ENCODE measurements at regions not wholly inside any gene's neighbourhood (a gene's known extent, or its start where the extent isn't known, plus 50 kb on each side); places are given as distances from the start of the nearest gene placed in this dataset.

DNA sequence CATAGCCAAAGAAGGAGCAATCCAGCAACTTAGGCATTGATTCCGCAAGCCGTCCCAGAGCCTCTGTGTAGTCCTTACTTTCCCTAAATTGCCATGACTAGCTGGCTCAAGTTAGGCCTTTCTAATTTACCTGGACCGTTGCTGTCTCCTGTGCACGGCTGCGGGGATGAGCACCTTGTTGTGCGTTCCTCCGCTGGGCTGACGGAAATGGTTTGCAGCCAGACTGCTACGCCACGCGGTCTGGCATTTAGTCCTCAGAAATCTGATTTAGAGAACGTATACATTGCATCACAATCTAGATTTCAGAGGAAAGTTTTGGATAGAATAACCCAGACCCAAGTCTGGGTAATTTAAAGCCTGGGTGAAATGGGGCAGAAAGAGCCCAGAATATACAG lies 133.2 kb upstream of the ARHGAP5 start:
- DNase-seq (ENCODE audit: low read depth in 2 of 3, low spot score in 1 of 3) = no peak

DNA sequence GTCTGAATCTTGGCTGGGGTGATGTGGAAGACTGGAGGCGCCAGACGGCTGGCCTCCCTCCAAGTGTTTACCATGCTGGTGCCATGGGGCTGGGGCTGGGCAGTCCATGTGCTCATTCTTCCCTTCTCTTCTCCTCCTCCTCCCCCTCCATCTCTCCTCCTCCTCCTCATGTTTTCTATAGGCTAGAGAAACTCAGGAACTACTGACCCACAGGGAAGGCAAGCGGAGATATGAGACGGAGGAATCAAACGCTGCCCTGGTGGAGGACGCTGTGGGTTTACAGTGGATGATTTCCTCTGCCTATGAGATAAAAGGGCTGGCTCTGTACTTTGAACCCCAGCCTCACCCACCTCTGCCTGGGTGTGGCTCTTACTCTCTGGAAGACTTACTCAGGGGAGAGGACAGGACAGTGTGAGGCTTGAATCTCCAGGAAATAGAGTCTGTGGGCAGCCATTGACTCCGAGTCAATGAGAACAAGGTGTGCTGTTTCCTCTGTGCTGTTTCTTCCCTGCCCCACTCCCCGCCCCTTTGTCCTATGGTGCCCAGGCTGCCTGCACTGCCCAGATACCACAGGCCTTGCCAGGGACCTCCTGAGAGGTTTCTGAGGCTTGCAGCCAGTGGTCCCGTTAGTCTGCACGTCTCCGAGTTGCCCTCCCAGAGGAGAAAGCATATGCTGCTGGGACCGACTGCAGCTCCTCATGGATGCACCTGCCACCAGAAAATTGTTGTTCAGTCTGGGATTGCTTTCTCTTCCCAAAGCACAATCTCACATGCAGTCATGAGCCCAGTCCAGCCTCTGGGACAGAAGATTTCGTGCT lies 132.6 kb upstream of the ARHGAP5 start:
- no peak for DNase-seq (ENCODE audit: low read depth in 2 of 3, low spot score in 1 of 3)

DNA sequence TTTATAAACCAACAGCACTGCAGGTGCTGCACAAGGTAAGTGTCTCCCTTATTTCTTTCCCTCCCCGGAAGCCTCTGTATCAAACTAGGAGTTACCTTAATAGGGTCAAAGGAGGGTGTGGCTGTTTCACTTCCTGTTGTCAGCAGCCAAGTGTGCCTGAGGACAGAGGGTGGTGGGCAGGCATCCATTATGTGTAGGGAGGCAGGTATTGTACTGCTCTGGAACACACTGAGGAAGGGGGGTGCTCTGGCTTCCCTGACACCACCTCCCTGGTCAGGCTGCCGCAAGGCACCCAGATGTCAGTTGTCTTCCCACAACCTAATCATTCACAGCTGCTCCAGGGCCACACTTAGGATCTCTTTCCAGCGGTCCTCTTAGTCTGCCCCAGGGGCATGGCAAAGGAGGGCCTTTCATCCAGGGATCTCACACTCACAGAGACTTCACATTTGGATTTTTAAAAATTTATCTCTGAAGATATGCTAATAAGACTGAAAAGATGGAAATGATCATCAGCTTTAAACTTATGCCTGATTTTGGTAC lies 132.0 kb upstream of the ARHGAP5 start:
- no peak for DNase-seq (ENCODE audit: low read depth in 2 of 3, low spot score in 1 of 3)

DNA sequence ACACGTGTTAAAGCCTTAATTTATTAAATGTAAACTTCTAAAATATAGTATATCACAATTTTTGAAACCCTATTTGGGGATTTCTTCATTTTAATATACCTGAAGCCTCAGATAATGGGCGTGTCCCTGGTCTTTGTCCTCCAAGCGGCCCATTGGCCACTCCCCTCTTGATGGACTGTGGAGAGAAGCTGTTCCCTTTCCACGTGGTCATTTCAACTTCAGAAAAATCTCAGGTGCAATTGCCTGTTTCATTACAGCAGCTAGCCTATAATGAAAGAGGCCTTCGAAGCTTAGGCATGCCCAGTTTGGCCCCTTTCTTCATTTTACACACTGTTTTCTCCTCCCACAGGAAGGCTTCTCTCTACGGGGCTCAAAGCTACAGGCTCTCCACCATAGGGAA lies 131.4 kb upstream of the ARHGAP5 start:
- DNase-seq (ENCODE audit: low read depth in 2 of 3, low spot score in 1 of 3) = no peak

DNA sequence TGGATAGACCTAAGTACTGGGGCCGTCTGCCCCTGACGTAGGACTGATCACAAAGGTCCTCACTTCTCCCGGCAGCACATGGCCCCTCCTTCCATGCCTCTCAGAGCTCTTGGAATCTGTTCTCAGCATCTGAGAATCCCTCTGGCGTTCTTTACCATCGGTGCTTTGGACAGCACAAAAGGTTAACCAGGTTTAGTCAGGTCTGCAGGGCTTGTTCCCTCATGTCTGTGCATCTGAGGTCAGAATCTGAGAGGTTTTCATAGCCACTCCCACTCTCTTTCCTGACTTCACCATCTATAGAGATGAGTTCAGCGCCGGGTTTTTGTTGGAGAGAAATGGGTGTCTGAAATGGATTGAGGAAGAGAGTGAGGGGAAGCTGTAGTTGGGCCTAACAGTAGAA lies 130.0 kb upstream of the ARHGAP5 start:
- no peak for DNase-seq (ENCODE audit: low read depth in 2 of 3, low spot score in 1 of 3)

DNA sequence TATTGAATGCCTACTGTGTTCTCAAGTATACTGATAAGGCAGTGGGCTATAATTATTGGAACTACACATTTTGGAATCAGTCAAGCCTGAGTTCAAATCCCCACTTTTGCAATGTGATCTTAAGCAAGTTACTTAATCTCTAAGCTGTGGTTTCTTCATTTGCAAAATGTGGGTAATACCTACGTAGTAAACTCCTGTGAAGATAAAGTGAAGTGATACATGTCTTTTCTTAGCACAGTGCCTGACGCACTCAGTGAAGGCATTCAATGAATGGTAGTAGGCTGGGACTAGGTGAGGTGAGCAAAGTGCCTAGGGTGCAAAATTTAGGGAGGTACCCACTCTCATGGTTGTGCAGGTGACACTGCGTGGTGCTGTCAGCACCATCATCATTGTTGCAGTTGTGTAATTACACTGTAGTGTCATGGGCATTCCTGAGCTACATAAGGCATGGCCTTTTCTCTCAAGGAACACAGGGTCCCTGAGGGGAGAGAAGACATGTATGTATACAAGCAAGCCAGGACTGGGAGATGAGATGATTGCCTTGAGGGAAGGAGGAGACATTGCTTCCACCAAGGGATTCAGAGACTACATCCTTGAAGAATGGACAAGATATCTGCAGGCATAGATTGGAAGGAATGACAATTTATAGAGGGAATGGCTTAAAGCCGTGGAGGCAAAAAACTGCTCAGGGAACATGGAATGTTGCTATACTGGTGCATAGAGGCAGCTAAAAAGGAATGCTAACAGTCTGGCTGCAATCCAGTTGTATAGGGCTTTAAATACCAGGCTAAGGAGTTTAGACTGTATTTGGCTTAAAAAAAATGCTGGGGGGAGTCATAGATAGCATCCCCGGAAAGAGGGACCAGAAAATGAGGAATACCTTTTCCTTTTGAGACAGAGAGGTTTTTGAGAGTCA lies 129.2 kb upstream of the ARHGAP5 start:
- DNase-seq (ENCODE audit: low read depth in 2 of 3, low spot score in 1 of 3) = no peak

DNA sequence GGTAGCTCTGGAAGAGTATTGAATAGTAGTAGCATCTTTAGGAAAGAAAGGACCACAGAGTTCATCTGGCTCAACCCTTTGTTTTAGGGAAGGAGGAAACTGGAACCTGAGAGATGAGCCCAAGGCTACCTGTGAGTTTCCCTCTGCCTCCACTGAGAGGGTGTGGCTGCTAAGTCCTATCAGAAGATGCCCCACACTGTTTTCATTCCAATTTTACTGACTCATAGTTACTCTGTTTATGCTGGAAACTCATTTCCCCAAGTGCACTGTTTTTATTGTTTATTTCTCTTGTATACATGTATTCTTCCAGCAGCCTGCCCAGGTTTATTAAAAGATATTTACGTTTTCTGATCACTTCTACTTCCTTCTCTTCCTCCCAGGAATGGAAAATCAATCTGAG lies 127.4 kb upstream of the ARHGAP5 start:
- no peak for DNase-seq (ENCODE audit: low read depth in 2 of 3, low spot score in 1 of 3)

DNA sequence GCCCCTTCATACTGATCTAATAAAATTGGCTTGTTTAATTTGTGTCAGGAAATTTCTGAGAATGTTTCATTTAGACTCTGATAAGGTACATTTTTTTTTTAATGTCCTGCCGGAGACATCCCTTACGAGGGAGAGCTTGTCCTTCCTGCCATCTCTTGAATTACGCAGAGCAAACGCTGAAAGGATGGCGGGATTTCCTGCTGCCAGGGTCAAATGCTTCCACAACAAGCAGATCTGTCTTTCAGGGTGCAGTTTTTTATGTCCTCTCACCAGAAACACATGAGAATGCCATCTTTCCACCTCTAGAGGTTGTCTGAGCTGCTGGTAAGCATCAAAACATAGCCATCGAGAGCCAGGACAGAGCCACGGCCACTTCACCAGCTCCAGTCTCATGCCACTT lies 126.8 kb upstream of the ARHGAP5 start:
- DNase-seq (ENCODE audit: low read depth in 2 of 3, low spot score in 1 of 3) = no peak

DNA sequence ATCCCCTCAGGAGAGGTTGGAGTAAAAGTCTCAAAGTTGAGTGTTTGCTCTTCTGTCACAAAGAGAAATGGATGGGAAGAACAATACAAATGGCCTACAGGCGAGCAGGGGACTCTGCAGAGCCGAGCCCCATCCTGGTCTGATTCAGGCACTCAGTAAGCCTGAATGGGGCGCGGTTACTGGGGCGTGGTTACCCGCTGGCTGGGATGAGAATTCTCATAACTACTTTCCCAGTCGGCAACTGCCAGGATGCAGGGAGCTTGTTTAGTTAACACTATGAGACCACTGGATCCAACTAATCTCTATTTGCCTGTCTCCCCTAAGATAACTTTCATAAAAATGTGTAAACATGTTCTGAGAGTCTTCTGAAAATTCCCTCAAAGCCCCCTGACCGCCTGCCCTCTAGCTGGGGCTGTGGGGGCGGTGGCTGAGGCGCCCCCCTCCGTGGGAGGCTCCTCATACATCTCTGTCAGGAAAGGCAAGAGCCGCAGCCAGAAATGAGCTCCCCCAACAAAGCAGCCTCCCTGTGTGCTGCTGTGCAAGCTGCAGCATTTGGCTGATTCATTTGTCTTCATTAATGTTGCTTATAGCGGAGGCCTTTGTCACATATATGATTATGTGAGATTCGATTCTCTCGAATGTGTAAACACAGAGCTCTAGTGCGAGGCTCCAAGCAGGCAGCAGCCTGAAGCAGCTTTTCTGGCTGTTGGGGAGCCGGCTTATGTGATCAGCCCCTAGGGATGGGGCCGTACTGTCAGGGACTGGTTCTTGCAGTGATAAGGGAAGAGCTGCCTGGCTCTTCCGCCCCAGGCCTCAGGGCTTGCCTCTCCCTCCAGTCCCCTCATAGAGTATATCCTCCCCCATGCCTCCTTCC lies 126.1 kb upstream of the ARHGAP5 start:
- DNase-seq (ENCODE audit: low read depth in 2 of 3, low spot score in 1 of 3) = no peak

DNA sequence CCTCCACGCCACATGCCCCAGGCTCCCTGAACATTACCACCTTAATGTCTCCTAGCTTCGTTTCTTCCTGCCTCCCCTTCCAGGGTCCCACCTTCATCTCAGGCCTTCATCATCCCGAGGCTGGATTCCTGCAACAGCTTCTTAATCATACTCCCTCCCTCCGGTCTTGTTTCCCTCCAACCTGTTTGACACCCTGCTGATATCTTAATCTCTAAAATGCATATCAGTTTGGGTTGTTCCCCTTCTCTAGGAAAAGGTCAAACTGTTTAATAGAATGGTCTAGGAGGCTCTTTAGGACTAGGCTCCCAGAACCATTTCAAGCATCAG lies 125.5 kb upstream of the ARHGAP5 start:
- no peak for DNase-seq (ENCODE audit: low read depth in 2 of 3, low spot score in 1 of 3)

DNA sequence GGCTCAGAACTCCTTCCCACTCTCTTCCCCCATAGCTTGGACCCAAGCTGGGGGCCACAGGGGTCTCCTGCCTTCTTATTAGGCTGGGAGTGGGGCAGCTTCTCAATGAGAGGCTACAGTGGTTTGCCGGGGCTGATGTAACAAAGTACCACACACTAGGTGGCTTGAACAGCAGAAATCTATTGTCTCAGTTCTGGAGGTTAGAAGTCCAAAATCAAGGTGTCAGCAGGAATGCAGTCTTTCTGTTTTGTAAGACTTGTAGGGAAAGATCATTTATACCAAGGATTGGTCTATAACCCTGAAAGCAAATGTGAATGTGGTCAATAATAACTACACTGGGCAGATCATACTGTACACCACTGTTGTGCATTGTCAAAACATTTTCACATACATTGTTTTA lies 124.5 kb upstream of the ARHGAP5 start:
- DNase-seq (ENCODE audit: low read depth in 2 of 3, low spot score in 1 of 3) = no peak

DNA sequence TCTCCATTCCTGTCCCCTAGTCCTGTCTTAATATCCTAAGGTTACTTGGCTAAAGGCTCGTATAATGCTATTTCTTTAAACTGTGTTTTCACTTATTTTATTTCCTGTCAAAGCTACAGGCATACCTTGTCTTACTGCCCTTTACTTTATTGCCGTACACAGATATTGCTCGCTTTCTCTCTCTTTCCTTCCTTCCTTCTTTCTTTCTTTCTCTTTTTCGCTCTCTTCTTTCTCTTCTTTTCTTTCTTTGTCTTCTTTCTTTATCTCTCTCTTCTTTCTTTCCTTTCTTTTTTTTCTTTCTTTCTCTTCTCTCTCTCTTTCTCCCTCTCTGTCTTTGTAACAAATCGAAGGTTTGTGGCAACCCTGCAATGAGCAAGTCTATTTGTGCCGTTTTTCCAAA lies 123.9 kb upstream of the ARHGAP5 start:
- no peak for DNase-seq (ENCODE audit: low read depth in 2 of 3, low spot score in 1 of 3)

DNA sequence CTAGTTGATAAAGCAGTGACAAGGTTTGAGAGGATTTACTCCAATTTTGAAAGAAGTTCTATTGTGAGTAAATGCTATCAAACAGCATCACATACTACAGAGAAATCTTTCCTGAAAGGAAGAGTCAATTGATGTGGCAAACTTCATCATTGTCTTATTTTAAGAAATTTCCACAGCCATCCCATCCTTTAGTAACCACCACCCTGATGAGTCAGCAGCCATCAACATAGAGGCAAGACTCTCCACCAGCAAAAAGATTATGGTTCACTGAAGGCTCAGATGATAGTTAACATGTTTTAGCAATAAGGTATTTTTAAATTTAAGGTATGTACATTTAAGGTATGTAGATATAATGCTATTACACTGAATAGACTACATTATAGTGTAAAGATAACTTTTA lies 122.1 kb upstream of the ARHGAP5 start:
- DNase-seq (ENCODE audit: low read depth in 2 of 3, low spot score in 1 of 3) = no peak

DNA sequence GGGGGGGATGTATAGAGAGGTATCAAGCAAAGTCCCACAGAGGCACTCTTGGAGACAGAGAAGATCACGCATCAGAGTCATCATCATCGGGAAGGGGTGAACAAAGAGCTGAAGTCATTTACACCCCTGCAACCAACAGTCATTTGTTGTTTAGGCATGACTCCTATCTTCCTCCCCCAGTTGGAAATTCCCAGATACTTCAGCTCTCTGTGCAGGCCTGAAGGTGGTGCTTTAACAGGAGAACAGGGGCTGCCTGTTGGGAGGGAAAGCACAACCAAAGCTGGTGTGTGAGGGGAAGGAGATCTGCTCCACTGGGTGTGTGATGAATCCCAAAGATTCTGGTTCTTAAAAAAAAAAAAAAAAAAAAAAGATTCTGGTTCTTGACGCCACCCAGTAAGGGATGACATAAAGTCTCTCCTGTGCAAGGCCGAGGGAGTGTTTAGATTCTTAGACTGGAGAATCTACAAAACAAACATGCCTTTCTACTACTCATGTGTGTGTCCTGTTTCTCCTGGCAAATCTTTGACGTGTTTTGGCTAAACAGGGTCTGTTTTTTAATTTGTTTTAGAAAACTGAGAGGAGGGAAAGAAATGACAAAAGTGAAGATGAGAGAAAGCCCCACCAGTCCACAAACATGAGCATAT lies 121.0 kb upstream of the ARHGAP5 start:
- DNase-seq (ENCODE audit: low read depth in 2 of 3, low spot score in 1 of 3) = no peak

DNA sequence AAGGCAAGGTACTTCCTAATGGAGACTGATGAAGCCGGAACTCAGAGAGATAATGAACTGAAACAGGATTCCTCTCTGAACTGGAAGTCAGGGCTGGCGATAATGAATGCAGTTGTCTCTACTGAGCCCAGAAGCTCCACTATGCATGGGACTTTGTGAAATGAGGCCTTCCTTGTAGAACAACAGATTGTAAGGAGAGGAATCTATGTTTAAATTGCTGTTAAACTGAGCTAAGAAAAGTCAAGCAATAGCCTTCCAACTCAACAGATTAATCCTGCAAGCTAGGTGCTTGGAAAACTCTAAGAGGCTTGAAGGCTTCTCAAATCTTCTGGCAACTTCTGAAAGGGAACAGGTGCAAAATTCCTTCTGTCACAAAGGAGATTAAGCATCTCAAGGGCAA lies 119.5 kb upstream of the ARHGAP5 start:
- no peak for DNase-seq (ENCODE audit: low read depth in 2 of 3, low spot score in 1 of 3)

DNA sequence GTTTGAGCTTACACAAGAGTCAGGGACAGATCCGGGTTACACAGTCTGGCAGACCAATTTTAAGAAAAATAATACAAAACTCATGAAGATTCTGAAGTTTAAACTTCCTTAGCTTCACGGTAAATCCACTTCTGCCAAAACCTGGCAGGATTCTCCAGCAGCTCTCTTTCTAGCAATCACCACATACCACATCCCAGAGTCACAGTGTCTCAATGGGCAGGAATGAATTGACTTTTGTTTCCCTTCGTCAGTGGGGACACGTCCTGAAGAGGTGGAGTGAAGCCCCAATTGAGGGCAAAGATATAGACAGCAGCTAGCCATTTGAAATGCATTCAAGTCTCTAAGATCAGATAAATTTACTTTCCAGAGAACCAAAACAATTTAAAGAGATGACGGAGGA lies 117.1 kb upstream of the ARHGAP5 start:
- DNase-seq (ENCODE audit: low read depth in 2 of 3, low spot score in 1 of 3) = no peak

DNA sequence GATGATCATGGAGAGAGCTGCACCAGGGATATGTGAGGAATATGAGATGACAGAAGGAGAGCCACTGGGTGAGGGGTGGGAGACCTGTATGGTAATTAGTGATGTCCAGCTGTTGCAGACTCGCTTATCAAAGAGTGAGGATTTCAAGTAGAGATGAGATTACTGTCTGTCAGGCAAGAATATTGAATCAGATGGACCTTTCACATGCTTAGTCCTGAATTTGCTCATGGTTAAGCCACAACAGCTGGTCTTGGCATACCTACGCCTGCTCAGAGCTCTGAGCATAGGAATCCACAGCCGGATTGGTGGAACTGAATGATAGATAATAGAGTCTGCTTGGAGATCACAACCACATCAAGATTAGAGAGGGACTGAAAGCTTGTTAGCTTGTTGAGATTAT lies 115.2 kb upstream of the ARHGAP5 start:
- DNase-seq (ENCODE audit: low read depth in 2 of 3, low spot score in 1 of 3) = no peak

DNA sequence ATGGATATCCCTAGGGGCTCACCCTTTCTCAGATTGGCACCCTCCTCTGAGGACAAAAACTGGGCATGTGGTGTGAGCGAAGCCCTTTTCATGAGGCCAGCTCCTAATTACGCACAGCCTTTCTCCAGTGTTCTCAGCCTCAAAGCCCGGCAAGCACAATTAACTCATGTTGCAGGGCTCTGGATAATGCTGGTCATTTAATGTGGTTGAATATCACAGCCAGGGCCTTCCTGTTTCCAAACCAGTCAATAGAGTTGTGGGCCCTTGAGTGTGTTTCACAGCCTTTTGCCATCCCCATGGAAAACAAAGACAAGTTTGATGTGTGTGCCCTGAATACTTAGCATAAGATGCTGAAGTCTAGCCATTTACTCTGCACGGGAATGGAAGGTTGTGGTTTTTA lies 114.2 kb upstream of the ARHGAP5 start:
- no peak for DNase-seq (ENCODE audit: low read depth in 2 of 3, low spot score in 1 of 3)

DNA sequence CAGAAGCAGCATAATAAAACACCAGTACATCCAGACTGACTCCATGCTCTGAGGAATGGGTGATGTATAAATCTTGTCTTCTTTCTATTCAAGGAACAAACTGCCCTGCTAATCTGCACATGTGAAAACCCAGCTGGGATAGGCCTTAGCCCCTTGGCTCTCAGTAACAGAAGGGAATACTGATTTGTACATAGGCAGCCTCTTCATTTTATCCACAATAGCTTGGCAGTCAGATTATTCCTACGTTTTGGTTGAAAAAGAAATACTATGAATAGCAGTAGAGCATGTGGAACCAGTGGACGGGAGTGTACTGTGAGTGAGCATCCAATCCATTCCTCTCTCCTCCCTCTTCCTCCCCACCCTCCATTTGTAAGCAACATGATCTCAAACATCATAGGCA lies 113.5 kb upstream of the ARHGAP5 start:
- no peak for DNase-seq (ENCODE audit: low read depth in 2 of 3, low spot score in 1 of 3)

DNA sequence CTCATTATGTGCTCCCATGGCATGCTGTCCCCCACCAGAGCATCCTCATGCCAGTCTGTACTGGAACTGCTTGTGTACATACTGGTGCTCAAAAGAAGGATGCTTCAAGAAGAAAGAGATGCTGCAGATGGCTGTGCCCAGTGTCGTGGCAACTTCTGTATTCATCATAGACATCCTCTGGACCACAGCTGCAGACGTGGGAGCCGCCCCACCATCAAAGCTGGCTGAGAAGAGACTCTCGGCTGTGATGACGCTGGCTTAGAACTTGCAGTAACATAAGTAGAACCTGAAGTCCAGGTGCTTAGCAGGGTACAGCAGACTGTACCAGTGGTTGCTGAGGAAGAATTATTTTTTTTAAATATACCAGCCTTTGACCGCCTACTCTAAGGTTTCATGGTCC lies 112.6 kb upstream of the ARHGAP5 start:
- DNase-seq (ENCODE audit: low read depth in 2 of 3, low spot score in 1 of 3) = no peak

Data from stimulated activated CD4-positive, alpha-beta T cell treated with anti-CD3 and anti-CD28 coated beads, Interleukin-12 subunit alpha, Interleukin-12 subunit beta, amount 100 ng/mL, for 48 hours (primary cell).